ENCODE measurements at regions not wholly inside any gene's neighbourhood (a gene's known extent, or its start where the extent isn't known, plus 50 kb on each side); places are given as distances from the start of the nearest gene placed in this dataset.

- ChIA-PET POLR2A (no interaction called here), CTCF (no interaction called here)
- TF ChIP-seq CTCF (IDR thresholded peaks at IDR 0.05; ENCODE audit: control extremely low read depth, extremely low read depth, low read depth, missing control alignments): no peak
- DNase-seq (ENCODE audit: extremely low spot score): no peak
Observed at GRCh38 chr1:87246436-87246835, 82.2 kb upstream of the LMO4 start.

- CTCF ChIA-PET: no interaction called here
Observed at GRCh38 chr1:87249803-87250202, 78.9 kb upstream of the LMO4 start.

GRCh38 chr1:87250336-87250735 is 78.3 kb upstream of the LMO4 start:
- no peak for TF ChIP-seq CTCF (IDR thresholded peaks at IDR 0.05; ENCODE audit: control extremely low read depth, extremely low read depth, low read depth, missing control alignments)
- ChIA-PET POLR2A (no interaction called here), CTCF (no interaction called here)
- no peak for DNase-seq (ENCODE audit: extremely low spot score)

More at GRCh38 chr1:87249803-87250202, 78.9 kb upstream of the LMO4 start:
- no peak for DNase-seq (ENCODE audit: extremely low spot score)
- POLR2A ChIA-PET: no interaction called here
- TF ChIP-seq CTCF (IDR thresholded peaks at IDR 0.05; ENCODE audit: control extremely low read depth, extremely low read depth, low read depth, missing control alignments): no peak

GRCh38 chr1:87252406-87252805 is 76.3 kb upstream of the LMO4 start:
- no peak for DNase-seq (ENCODE audit: extremely low spot score)
- ChIA-PET CTCF (interaction anchor here (0.9 to 1.7 kb wide), 3 partner anchors 27 to 108 kb away, joined by 3 to 6 read pairs (median 3); no protein-coding TSS in a partner anchor), POLR2A (no interaction called here)
- TF ChIP-seq CTCF (IDR thresholded peaks at IDR 0.05; ENCODE audit: control extremely low read depth, extremely low read depth, low read depth, missing control alignments): no peak

- TF ChIP-seq CTCF (IDR thresholded peaks at IDR 0.05; ENCODE audit: control extremely low read depth, extremely low read depth, low read depth, missing control alignments): no peak
- DNase-seq (ENCODE audit: extremely low spot score): no peak
- POLR2A ChIA-PET: no interaction called here
- CTCF ChIA-PET: no interaction called here
Observed at GRCh38 chr1:87262688-87263087, 66.0 kb upstream of the LMO4 start.

GRCh38 chr1:87263281-87263680 is 65.4 kb upstream of the LMO4 start:
- POLR2A ChIA-PET: no interaction called here
- CTCF ChIA-PET: interaction anchor here (1.4 kb wide), 1 partner anchor 20 kb away, joined by 3 read pairs; no protein-coding TSS in a partner anchor
- DNase-seq (ENCODE audit: extremely low spot score): no peak
- TF ChIP-seq CTCF (IDR thresholded peaks at IDR 0.05; ENCODE audit: control extremely low read depth, extremely low read depth, low read depth, missing control alignments): no peak

- TF ChIP-seq CTCF (IDR thresholded peaks at IDR 0.05; ENCODE audit: control extremely low read depth, extremely low read depth, low read depth, missing control alignments): no peak
- no peak for DNase-seq (ENCODE audit: extremely low spot score)
- ChIA-PET POLR2A (no interaction called here), CTCF (interaction anchor here (1.4 kb wide), 1 partner anchor 21 kb away, joined by 3 read pairs; no protein-coding TSS in a partner anchor)
Observed at GRCh38 chr1:87263785-87264184, 64.9 kb upstream of the LMO4 start.

Measured in GM10248 (cell line).